GM18867 (cell line): ENCODE measurements at regions not wholly inside any gene's neighbourhood (a gene's known extent, or its start where the extent isn't known, plus 50 kb on each side); places are given as distances from the start of the nearest gene placed in this dataset.
"Not testable (repeated sequence)": the region's sequence is repeated elsewhere in the genome, so short reads cannot be mapped to it uniquely, and the experiment has no call there.

Experiments used
- ATAC-seq: cut with Tn5 transposase; IDR thresholded peaks from one replicate; pipeline ENCODE4 v1.9.1; 2021; ENCODE audit warnings: mild to moderate bottlenecking, moderate library complexity; ENCODE audit not compliant: unreplicated experiment

- ATAC-seq: not testable (repeated sequence)
These were observed 70.2 kb downstream of the ZNF726 start for GRCh38 chr19:23984911-23985310.

- ATAC-seq: no peak
These were observed 71.9 kb downstream of the ZNF726 start for GRCh38 chr19:23986623-23987022.

- no peak for ATAC-seq
These were observed 76.5 kb downstream of the ZNF726 start for GRCh38 chr19:23991170-23991569.

- no peak for ATAC-seq
These were observed 77.7 kb downstream of the ZNF726 start for GRCh38 chr19:23992348-23992747.

GRCh38 chr19:23993440-23993839, 78.8 kb downstream of the ZNF726 start:
- ATAC-seq: no peak

- ATAC-seq: no peak
These were observed 81.9 kb downstream of the ZNF726 start for GRCh38 chr19:23996549-23996948.

- ATAC-seq: no peak
These were observed 83.9 kb downstream of the ZNF726 start for GRCh38 chr19:23998568-23998967.

GRCh38 chr19:23999821-24000610, 85.3 kb downstream of the ZNF726 start:
- no peak for ATAC-seq

- ATAC-seq: no peak
These were observed 86.0 kb downstream of the ZNF726 start for GRCh38 chr19:24000656-24001055.

GRCh38 chr19:24002256-24002945, 84.6 kb upstream of the ZNF254 start:
- no peak for ATAC-seq

GRCh38 chr19:24003537-24003936, 83.5 kb upstream of the ZNF254 start:
- no peak for ATAC-seq

- no peak for ATAC-seq
These were observed 82.8 kb upstream of the ZNF254 start for GRCh38 chr19:24004166-24004565.

GRCh38 chr19:24029941-24030636, 56.9 kb upstream of the ZNF254 start:
- ATAC-seq: no peak

GRCh38 chr19:24032651-24033050, 54.3 kb upstream of the ZNF254 start:
- ATAC-seq: no peak

GRCh38 chr19:24033301-24033962, 53.6 kb upstream of the ZNF254 start:
- peak; percentile 98 for ATAC-seq

- ATAC-seq: peak; percentile 26
These were observed 53.0 kb upstream of the ZNF254 start for GRCh38 chr19:24033963-24034342.

GRCh38 chr19:24035261-24035880, 51.6 kb upstream of the ZNF254 start:
- ATAC-seq: not testable (repeated sequence)
